Erythroblast (primary cell): ENCODE measurements at regions not wholly inside any gene's neighbourhood (a gene's known extent, or its start where the extent isn't known, plus 50 kb on each side); places are given as distances from the start of the nearest gene placed in this dataset.

Experiments
- GATA1 ChIP-seq: IDR thresholded peaks from 2 replicates; pipeline ENCODE4 v1.6.1; 2011; ENCODE audit warnings: low read depth, mild to moderate bottlenecking, control low read depth, low read length, moderate library complexity
- POLR2A ChIP-seq: IDR thresholded peaks from 2 replicates; pipeline ENCODE4 v1.6.1; 2011; ENCODE audit warnings: mild to moderate bottlenecking, low read length

DNA sequence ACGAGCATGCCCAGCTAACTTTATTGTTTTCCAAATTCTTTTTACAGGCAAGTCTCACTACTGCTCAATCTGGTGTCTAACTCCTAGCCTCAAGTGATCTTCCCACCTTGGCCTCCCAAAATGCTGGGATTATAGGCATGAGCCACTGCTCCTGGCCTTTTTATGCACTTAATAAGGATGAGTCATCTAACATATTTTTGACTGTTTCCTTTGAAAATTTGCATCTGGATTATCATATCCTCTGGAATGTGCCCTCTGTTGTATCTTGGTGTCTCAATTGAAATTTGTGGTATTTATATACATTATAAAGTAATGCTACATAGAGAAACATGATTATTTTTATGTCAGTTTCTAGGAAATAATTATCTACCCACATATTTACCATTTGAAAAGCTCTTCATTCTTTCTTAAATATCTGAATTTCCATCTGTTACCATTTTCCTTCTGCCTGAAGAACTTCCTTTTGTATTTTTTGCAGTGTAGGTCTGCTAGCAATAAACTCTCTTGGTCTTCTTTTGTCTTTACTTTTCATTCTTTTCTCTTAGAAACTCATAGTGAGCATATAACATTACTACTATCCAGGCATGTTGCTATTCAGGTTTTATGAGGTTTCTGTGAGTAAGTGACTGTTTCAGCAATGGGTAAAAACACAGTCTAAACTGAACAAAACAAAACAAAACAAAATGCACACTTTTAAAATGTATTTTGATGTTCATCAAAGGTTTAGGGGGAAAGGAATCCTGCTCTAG, 52.8 kb upstream of the CNOT2 start:
- TF ChIP-seq POLR2A = no peak
- no peak for TF ChIP-seq GATA1
